Endothelial cell of umbilical vein (primary cell): ENCODE measurements at regions not wholly inside any gene's neighbourhood (a gene's known extent, or its start where the extent isn't known, plus 50 kb on each side); places are given as distances from the start of the nearest gene placed in this dataset.

ENCODE experiments used
- BruUV-seq: library from RNA; stranded (reverse); fragments of 400-500 nt; replicated peaks from 2 replicates; lab custom pipeline; 2021; lab: Mats Ljungman, UMichigan
- CTCF ChIA-PET: fragments of 300-600, 350-600 bp; sonication (Branson Sonifier 250); formaldehyde crosslinking; loops from one replicate; lab custom pipeline; 2021; ENCODE audit warnings: antibody characterized with exemption, inconsistent platforms; lab: Charles Lee
- POLR2A ChIA-PET: fragments of 300-600, 350-600 bp; sonication (Branson Sonifier 250); formaldehyde crosslinking; loops from one replicate; lab custom pipeline; 2021; ENCODE audit warnings: antibody characterized with exemption, inconsistent platforms; lab: Charles Lee
- DNase-seq: peaks from one replicate; pipeline ENCODE4 v3.0.0-alpha.2; 2011; ENCODE audit warnings: low read depth, low spot score
- FAIRE-seq: peaks from 2 replicates; lab custom pipeline; 2011; peaks lifted over from hg19 to GRCh38; lab: Jason Lieb, UNC
- H2AFZ ChIP-seq: 2 replicates; pipeline ENCODE4 v1.6.0; 2012; ENCODE audit warnings: low read depth, low read length, control low read depth, inconsistent platforms
- H3K27ac ChIP-seq: 2 replicates; pipeline ENCODE4 v1.5.1; 2011; ENCODE audit warnings: low read depth, mild to moderate bottlenecking, control low read depth, low read length, moderate library complexity; ENCODE audit not compliant: insufficient read depth
- H3K27me3 ChIP-seq, 2 experiments: 2 replicates each; pipeline versions ENCODE4 v1.6.0 to v1.6.1; 2011; ENCODE audit warnings: low read length in 2 of 2, mixed read lengths in 1 of 2; ENCODE audit not compliant: control insufficient read depth in 2 of 2, insufficient read depth in 2 of 2
- H3K36me3 ChIP-seq, 2 experiments: 2 replicates in 1 of 2; 3 replicates in 1 of 2; pipeline ENCODE4 v1.5.1; 2011; ENCODE audit warnings: low read length in 2 of 2, mild to moderate bottlenecking in 1 of 2, moderate library complexity in 1 of 2; ENCODE audit not compliant: control insufficient read depth in 2 of 2, insufficient read depth in 2 of 2; ENCODE audit errors: extremely low read depth in 1 of 2
- H3K4me1 ChIP-seq: 3 replicates; pipeline ENCODE4 v1.5.1; 2011; ENCODE audit warnings: mild to moderate bottlenecking, low read length; ENCODE audit not compliant: control insufficient read depth, insufficient read depth; ENCODE audit errors: extremely low read depth
- H3K4me2 ChIP-seq: 2 replicates; pipeline ENCODE4 v1.6.1; 2011; ENCODE audit warnings: low read length, control low read depth, mixed read lengths; ENCODE audit not compliant: insufficient read depth
- H3K4me3 ChIP-seq, 3 experiments: fragments of 200-600 bp in 1 of 3; sonication (generic), shearing (Covaris generic) in 1 of 3; replicated peaks in 1 of 3; 2 replicates each; pipeline ENCODE4 v1.5.1; 2011 to 2016; ENCODE audit warnings: control low read depth in 3 of 3, low read length in 3 of 3, mild to moderate bottlenecking in 2 of 3, inconsistent platforms in 1 of 3, low read depth in 1 of 3, moderate library complexity in 1 of 3; ENCODE audit not compliant: insufficient read depth in 1 of 3
- H3K79me2 ChIP-seq: 2 replicates; pipeline ENCODE4 v1.6.0; 2012; ENCODE audit warnings: low read length, inconsistent platforms; ENCODE audit not compliant: control insufficient read depth, insufficient read depth
- H3K9ac ChIP-seq: replicated peaks from 2 replicates; pipeline ENCODE3; 2011; ENCODE audit warnings: low read length, control low read depth; ENCODE audit not compliant: insufficient read depth; ENCODE audit errors: extremely low read depth
- H3K9me1 ChIP-seq: replicated peaks from 3 replicates; pipeline ENCODE4 v1.6.0; 2011; ENCODE audit warnings: mild to moderate bottlenecking, low read length; ENCODE audit not compliant: control insufficient read depth, insufficient read depth; ENCODE audit errors: extremely low read depth
- H3K9me3 ChIP-seq: replicated peaks from 2 replicates; pipeline ENCODE4 v1.5.1; 2012; ENCODE audit warnings: low read length, inconsistent platforms; ENCODE audit not compliant: control insufficient read depth, insufficient read depth
- H4K20me1 ChIP-seq: replicated peaks from 2 replicates; pipeline ENCODE3; 2011; ENCODE audit warnings: mild to moderate bottlenecking, low read length; ENCODE audit not compliant: control insufficient read depth, insufficient read depth; ENCODE audit errors: extremely low read depth
- CTCF ChIP-seq, 2 donors: IDR thresholded peaks; 1 replicate in 1 of 2; 2 replicates in 1 of 2; pipeline ENCODE4 v1.5.1; 2011; ENCODE audit warnings: low read length in 2 of 2, mild to moderate bottlenecking in 2 of 2, moderate library complexity in 2 of 2, control low read depth in 1 of 2, inconsistent platforms in 1 of 2, low read depth in 1 of 2; ENCODE audit not compliant: insufficient read depth in 1 of 2; ENCODE audit errors: extremely low read depth in 1 of 2
- EZH2 ChIP-seq: IDR thresholded peaks from 2 replicates; pipeline ENCODE4 v1.6.1; 2012; ENCODE audit warnings: borderline replicate concordance, low read depth, mild to moderate bottlenecking, moderate library complexity, low read length, inconsistent platforms; ENCODE audit not compliant: severe bottlenecking
- FOS ChIP-seq: IDR thresholded peaks from 2 replicates; pipeline ENCODE4 v1.6.1; 2011; ENCODE audit warnings: mild to moderate bottlenecking, low read length, moderate library complexity, borderline replicate concordance; ENCODE audit not compliant: insufficient read depth
- GATA2 ChIP-seq: IDR thresholded peaks from 2 replicates; pipeline ENCODE4 v1.7.0; 2011; ENCODE audit warnings: low read depth, mild to moderate bottlenecking, moderate library complexity, mixed read lengths, low read length; ENCODE audit not compliant: insufficient read length, insufficient read depth
- MYC ChIP-seq: IDR thresholded peaks from one replicate; pipeline ENCODE4 v1.6.1; 2011; ENCODE audit warnings: mild to moderate bottlenecking, low read depth, low read length
- dilution Hi-C: fragments of 300-500 bp; cut with MboI; formaldehyde crosslinking; loops from one replicate; pipeline ENCODE4 v1.15.0; 2019; ENCODE audit warnings: low sequenced_read_pairs; ENCODE audit not compliant: extremely low pct_ligation_motif_present
- intact Hi-C: fragments of 100-400 bp; cut with micrococcal nuclease; formaldehyde crosslinking; loops from one replicate; pipeline ENCODE4 v1.10.0; 2022

- Histone ChIP-seq H3K27me3 (no peaks in the 10 kb centered on the region), H3K4me1 (no peaks in the 10 kb centered on the region), H3K9me1 (no peaks in the 10 kb centered on the region), H4K20me1 (no peaks in the 10 kb centered on the region), H3K79me2 (no peaks in the 10 kb centered on the region), H3K4me3 (no peak overlapping the region), H2AFZ (no peak overlapping the region), H3K4me2 (no peak overlapping the region), H3K9ac (no peak overlapping the region), H3K9me3 (no peaks in the 10 kb centered on the region), H3K36me3 (no peaks in the 10 kb centered on the region), H3K27ac (no peak overlapping the region)
- dilution Hi-C loops (no loop called here), intact Hi-C loops (loop anchor here (5.0 kb wide), 1 partner anchor 554 kb away; the partner anchor contains the start of gene CITED2)
- BruUV-seq = no TSS peak
- TF ChIP-seq CTCF (IDR thresholded peaks at IDR 0.05; ENCODE audit: extremely low read depth in 1 of 2, insufficient read depth in 1 of 2, low read depth in 1 of 2, low read length in 2 of 2) = no peak
- no peak for TF ChIP-seq EZH2
- TF ChIP-seq MYC = no peak
- TF ChIP-seq FOS = no peak
- TF ChIP-seq GATA2 = no peak
- DNase-seq (no peak), FAIRE-seq (no peak)
- CTCF ChIA-PET = no interaction called here
- POLR2A ChIA-PET = no interaction called here
Measured at GRCh38 chr6:139925894-139926641, 551.6 kb upstream of the CITED2 start.
